Adrenal gland (tissue), 9 donors: ENCODE measurements at regions not wholly inside any gene's neighbourhood (a gene's known extent, or its start where the extent isn't known, plus 50 kb on each side); places are given as distances from the start of the nearest gene placed in this dataset.

Experiments
- DNase-seq, 7 donors: peaks; one replicate each; pipeline ENCODE4 v3.0.0-alpha.2; 2019 to 2020
- H3K27ac ChIP-seq, 5 donors: fragments of 200-600 bp; sonication (generic) in 4 of 5; 1 replicate in 3 of 5; 2 replicates in 2 of 5; pipeline versions ENCODE4 v1.5.1 to v1.8.0; 2016 to 2020; ENCODE audit warnings: mild to moderate bottlenecking in 1 of 5
- H3K27me3 ChIP-seq: fragments of 200-600 bp; 2 replicates; pipeline ENCODE4 v1.8.0; 2021
- H3K36me3 ChIP-seq, 2 donors: fragments of 200-600 bp; replicated peaks in 1 of 2; 1 replicate in 1 of 2; 2 replicates in 1 of 2; pipeline versions ENCODE4 v1.5.1 to v1.8.0; 2018 to 2022
- H3K4me1 ChIP-seq, 2 donors: fragments of 200-600 bp; replicated peaks in 1 of 2; 1 replicate in 1 of 2; 2 replicates in 1 of 2; pipeline versions ENCODE4 v1.5.1 to v1.8.0; 2018 to 2021
- H3K4me3 ChIP-seq, 4 donors: fragments of 200-600 bp; sonication (generic) in 3 of 4; one replicate each; pipeline ENCODE4 v1.5.1; 2016 to 2018
- H3K9me3 ChIP-seq, 3 donors: fragments of 200-600 bp; sonication (generic) in 1 of 3; replicated peaks in 1 of 3; 1 replicate in 2 of 3; 2 replicates in 1 of 3; pipeline versions ENCODE4 v1.5.1 to v1.8.0; 2016 to 2021
- POLR2A ChIP-seq, 2 donors: fragments of 450-650 bp; IDR thresholded peaks; one replicate each; pipeline ENCODE4 v1.6.1; 2017; ENCODE audit warnings: antibody characterized with exemption in 2 of 2, mild to moderate bottlenecking in 2 of 2, moderate library complexity in 1 of 2
- WGBS, 4 donors: extraction: QIAGEN DNeasy Blood & Tissue Kit in 2 of 4; methylation state at CpG; one replicate each; pipeline versions ENCODE4 v1.1.5 to v1.1.7; 2013 to 2017; 5-methylcytosine and 5-hydroxymethylcytosine counted together
- intact Hi-C, 2 donors: fragments of 100-400 bp; cut with DNase I; formaldehyde crosslinking; loops; one replicate each; pipeline versions ENCODE4 v1.14.1 to v1.15.0; 2022 to 2023
- TF ChIP-seq, protein P1 (sequence below), 6 experiments: fragments of 450-650 bp in 4 of 6; fragments of 200-600 bp in 2 of 6; sonication (generic) in 1 of 6; IDR thresholded peaks; 1 replicate in 5 of 6; 2 replicates in 1 of 6; pipeline versions ENCODE4 v1.5.1 to v1.8.0; 2016 to 2021; ENCODE audit warnings: antibody characterized with exemption in 6 of 6, mild to moderate bottlenecking in 2 of 6, moderate library complexity in 1 of 6
- donor health status: healthy with polysubstance abuse.
- donor health status: Bipolar disorder and iron deficiency.
- donor health status: DM: yes; HTN: yes; CAD: no.
- donor health status: DM: no; HTN: no; CAD: no.
- donor health status: DM: no; HTN: no; CAD: no.

DNA sequence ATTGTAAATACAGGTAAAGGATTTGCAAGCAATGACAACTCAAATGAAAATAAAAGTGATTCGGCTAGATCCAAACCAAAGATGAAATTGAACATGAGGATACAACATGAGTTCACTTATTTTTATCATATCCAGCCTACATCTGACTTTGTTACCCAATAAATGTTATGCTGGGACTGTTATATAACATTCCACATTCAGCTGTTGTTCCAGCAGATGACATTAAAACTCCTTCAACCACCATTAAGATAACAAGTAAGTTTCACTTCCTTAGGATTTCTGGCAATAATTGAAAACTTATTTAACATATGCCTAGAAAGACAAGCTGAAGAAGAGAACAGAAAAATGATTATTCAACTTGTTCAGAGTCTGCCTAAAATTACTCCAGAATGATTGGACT is 729.4 kb downstream of the CDH11 start:
- no peak for TF ChIP-seq POLR2A (IDR thresholded peaks at IDR 0.05)
- H3K9me3 ChIP-seq, result no peaks in the 10 kb centered on the region
- intact Hi-C loops, result no loop called here
- H3K4me3 ChIP-seq, result no peak overlapping the region
- peaks cover 8 to 17% of the 10 kb centered on the region in 2 donors for H3K4me1 ChIP-seq
- H3K27me3 ChIP-seq, result no peaks in the 10 kb centered on the region
- H3K36me3 ChIP-seq, result no peaks in the 10 kb centered on the region
- 83 to 95% (median 85%) methylated on average over 1 of the region's 1 CpG for WGBS, 4 donors
- H3K27ac ChIP-seq, result no peak overlapping the region
- DNase-seq, result no peak

DNA sequence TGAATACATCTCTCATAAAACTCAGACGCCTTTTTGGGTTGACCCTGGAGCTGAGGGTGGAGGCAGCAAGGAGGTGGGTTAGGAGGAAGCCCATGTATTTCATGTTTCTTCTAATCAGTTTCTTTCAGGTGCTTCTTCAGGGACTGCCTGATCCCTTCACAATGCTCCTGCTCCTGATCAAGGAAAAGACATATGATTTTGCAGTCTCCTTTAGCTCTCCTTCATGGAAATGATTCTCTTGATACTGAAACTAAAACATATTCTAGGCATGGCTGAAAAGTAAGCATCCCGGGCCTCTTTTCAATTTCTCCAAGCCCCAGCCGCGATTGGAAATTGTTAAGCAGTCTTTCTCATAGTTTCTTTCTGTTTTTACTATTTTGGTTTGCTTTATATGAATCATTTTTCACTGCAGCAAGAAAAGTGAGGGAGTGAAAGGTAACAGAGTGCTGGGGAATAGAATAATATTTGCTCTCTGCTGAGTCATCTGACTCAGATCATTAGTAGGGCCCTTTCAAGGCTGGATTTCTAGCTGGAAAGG is 730.7 kb downstream of the CDH11 start:
- Histone ChIP-seq H3K36me3 (no peaks in the 10 kb centered on the region), H3K9me3 (no peaks in the 10 kb centered on the region), H3K4me1 (peaks cover 8 to 17% of the 10 kb centered on the region in 2 donors), H3K27ac (peak overlapping the region; percentile 32 to 69 (median 53)), H3K27me3 (no peaks in the 10 kb centered on the region), H3K4me3 (peak overlapping the region in 1 of 4 donors; percentile 20)
- intact Hi-C loops, result no loop called here
- WGBS, 4 donors, result 27 to 37% (median 35%) methylated on average over 4 of the region's 4 CpGs
- TF ChIP-seq POLR2A (IDR thresholded peaks at IDR 0.05), result no peak
- DNase-seq, result no peak

DNA sequence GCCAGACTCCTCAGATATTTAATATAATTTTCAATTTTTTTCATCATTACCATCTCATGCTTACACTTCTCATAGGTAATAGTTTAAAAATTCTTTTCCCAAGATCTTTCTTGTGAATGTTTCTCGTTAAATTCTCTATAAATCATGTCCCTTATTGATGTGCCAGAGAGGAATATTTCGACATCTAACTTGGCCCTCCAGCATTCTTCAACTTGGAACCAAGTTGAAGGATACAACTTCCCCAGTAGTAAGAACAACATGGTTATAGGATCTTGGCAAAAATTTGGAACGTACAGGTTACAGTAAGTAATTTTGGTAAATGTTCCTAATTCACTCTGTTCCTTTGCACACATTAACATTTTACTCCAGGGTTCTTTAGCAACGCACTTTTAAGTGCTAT is 731.8 kb downstream of the CDH11 start:
- 61 to 69% (median 63%) methylated on average over 4 of the region's 4 CpGs for WGBS, 4 donors
- Histone ChIP-seq H3K36me3 (no peaks in the 10 kb centered on the region), H3K27me3 (no peaks in the 10 kb centered on the region), H3K4me3 (no peak overlapping the region), H3K9me3 (no peaks in the 10 kb centered on the region), H3K27ac (no peak overlapping the region), H3K4me1 (peaks cover 8 to 17% of the 10 kb centered on the region in 2 donors)
- intact Hi-C loops, result no loop called here
- no peak for DNase-seq
- no peak for TF ChIP-seq POLR2A (IDR thresholded peaks at IDR 0.05)
- TF ChIP-seq, protein P1, sequence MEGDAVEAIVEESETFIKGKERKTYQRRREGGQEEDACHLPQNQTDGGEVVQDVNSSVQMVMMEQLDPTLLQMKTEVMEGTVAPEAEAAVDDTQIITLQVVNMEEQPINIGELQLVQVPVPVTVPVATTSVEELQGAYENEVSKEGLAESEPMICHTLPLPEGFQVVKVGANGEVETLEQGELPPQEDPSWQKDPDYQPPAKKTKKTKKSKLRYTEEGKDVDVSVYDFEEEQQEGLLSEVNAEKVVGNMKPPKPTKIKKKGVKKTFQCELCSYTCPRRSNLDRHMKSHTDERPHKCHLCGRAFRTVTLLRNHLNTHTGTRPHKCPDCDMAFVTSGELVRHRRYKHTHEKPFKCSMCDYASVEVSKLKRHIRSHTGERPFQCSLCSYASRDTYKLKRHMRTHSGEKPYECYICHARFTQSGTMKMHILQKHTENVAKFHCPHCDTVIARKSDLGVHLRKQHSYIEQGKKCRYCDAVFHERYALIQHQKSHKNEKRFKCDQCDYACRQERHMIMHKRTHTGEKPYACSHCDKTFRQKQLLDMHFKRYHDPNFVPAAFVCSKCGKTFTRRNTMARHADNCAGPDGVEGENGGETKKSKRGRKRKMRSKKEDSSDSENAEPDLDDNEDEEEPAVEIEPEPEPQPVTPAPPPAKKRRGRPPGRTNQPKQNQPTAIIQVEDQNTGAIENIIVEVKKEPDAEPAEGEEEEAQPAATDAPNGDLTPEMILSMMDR (IDR thresholded peaks at IDR 0.05), result no peak

DNA sequence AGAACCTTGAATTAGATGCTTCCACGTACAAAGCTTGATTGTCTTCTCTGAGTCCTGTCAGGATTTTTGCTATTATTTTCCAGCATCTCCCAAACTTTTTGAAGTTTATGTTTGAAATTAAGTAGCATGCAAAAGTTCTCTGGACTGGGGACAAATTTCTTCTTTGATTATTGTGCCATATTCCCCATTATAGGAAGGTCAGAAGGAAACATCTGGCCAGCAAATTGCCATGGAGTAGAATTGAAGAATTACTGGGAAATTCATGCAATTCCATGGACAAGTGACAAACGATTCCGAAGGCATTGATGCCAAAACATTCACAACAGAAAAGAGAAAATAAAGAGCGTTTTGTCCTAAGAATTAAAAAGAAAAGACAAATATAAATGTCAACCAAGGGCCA is 737.2 kb downstream of the CDH11 start:
- Histone ChIP-seq H3K27ac (no peak overlapping the region), H3K4me3 (no peak overlapping the region), H3K4me1 (no peaks in the 10 kb centered on the region), H3K9me3 (no peaks in the 10 kb centered on the region), H3K36me3 (no peaks in the 10 kb centered on the region), H3K27me3 (no peaks in the 10 kb centered on the region)
- intact Hi-C loops, result no loop called here
- 62 to 70% (median 70%) methylated on average over 4 of the region's 4 CpGs for WGBS, 4 donors
- TF ChIP-seq POLR2A (IDR thresholded peaks at IDR 0.05), result no peak
- TF ChIP-seq, protein P1 (IDR thresholded peaks at IDR 0.05), result no peak
- DNase-seq, result no peak

DNA sequence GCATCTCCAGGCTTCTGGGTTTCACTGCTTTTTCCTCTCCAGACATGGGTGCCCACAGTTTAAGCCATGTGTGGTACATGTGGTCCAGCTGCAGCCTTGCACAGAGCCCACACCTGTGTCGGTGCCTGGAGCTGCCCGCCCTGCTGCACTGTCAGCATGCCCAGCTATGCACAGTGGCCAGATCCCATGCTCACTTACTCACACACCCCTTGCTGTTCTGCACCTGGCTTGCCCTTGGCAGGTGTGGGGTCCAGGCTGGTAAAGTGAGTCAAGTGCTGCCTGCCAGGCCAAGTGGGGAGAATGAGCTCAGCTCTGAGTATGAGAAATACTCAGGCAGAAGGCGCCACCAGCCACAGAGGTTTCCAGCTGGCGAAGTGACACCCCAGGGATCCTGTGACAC is 739.9 kb downstream of the CDH11 start:
- Histone ChIP-seq H3K4me3 (no peak overlapping the region), H3K27me3 (no peaks in the 10 kb centered on the region), H3K4me1 (no peaks in the 10 kb centered on the region), H3K36me3 (no peaks in the 10 kb centered on the region), H3K27ac (no peak overlapping the region), H3K9me3 (no peaks in the 10 kb centered on the region)
- TF ChIP-seq POLR2A (IDR thresholded peaks at IDR 0.05), result no peak
- TF ChIP-seq, protein P1 (IDR thresholded peaks at IDR 0.05), result no peak
- intact Hi-C loops, result no loop called here
- WGBS, 4 donors, result 89 to 100% (median 96%) methylated on average over 3 to 4 of the region's 4 CpGs
- no peak for DNase-seq
